B cell (primary cell): ENCODE measurements at regions not wholly inside any gene's neighbourhood (a gene's known extent, or its start where the extent isn't known, plus 50 kb on each side); places are given as distances from the start of the nearest gene placed in this dataset.
A peak's percentile ranks its signal among the peaks of the same experiment; 100 is the strongest.

Experiments
- ATAC-seq: fragments of 200-7000 bp; cut with Tn5 transposase; one replicate; pipeline ENCODE4 v1.10.0; 2021; ENCODE audit warnings: low read depth, mild to moderate bottlenecking, moderate number of reproducible peaks, moderate library complexity
- CTCF ChIA-PET: fragments of 350-600 bp; sonication (Branson Sonifier 250); formaldehyde crosslinking; loops from one replicate; lab custom pipeline; 2021; ENCODE audit warnings: antibody characterized with exemption, inconsistent platforms; lab: Charles Lee
- POLR2A ChIA-PET: fragments of 350-600 bp; sonication (Branson Sonifier 250); formaldehyde crosslinking; loops from one replicate; lab custom pipeline; 2021; ENCODE audit warnings: antibody characterized with exemption; lab: Charles Lee
- DNase-seq: peaks from one replicate; pipeline ENCODE4 v3.0.0; 2013
- H2AFZ ChIP-seq: 2 replicates; pipeline ENCODE4 v1.6.1; 2012; ENCODE audit warnings: mild to moderate bottlenecking, low read depth, low read length; ENCODE audit not compliant: insufficient read depth, poor library complexity, severe bottlenecking
- H3K27ac ChIP-seq, 2 donors: 1 replicate in 1 of 2; 2 replicates in 1 of 2; pipeline ENCODE4 v1.5.1; 2012 to 2013; ENCODE audit warnings: low read length in 2 of 2, mild to moderate bottlenecking in 2 of 2, moderate library complexity in 1 of 2
- H3K27me3 ChIP-seq, 4 experiments: fragments of 200-600 bp in 1 of 4; sonication (generic) in 1 of 4; replicated peaks in 1 of 4; 1 replicate in 2 of 4; 2 replicates in 2 of 4; pipeline versions ENCODE4 v1.6.1 to v1.7.0; 2013 to 2016; ENCODE audit warnings: low read length in 3 of 4, mild to moderate bottlenecking in 2 of 4, mixed read lengths in 1 of 4, moderate library complexity in 1 of 4; ENCODE audit not compliant: insufficient read depth in 4 of 4, control insufficient read depth in 3 of 4; ENCODE audit errors: control extremely low read depth in 1 of 4
- H3K36me3 ChIP-seq, 2 experiments: replicated peaks in 1 of 2; 1 replicate in 1 of 2; 2 replicates in 1 of 2; pipeline versions ENCODE4 v1.6.1 to v1.7.1; 2013; ENCODE audit warnings: low read length in 1 of 2; ENCODE audit not compliant: insufficient read depth in 2 of 2, control insufficient read depth in 1 of 2; ENCODE audit errors: control extremely low read depth in 1 of 2, extremely low read depth in 1 of 2
- H3K4me1 ChIP-seq, 2 donors: fragments of 200-600 bp in 1 of 2; sonication (generic) in 1 of 2; 1 replicate in 1 of 2; 2 replicates in 1 of 2; pipeline versions ENCODE4 v1.5.1 to v1.6.1; 2013 to 2017; ENCODE audit warnings: low read length in 2 of 2; ENCODE audit not compliant: control insufficient read depth in 2 of 2, insufficient read depth in 2 of 2
- H3K4me2 ChIP-seq: replicated peaks from 2 replicates; pipeline ENCODE3; 2012; ENCODE audit warnings: mild to moderate bottlenecking, low read depth, low read length; ENCODE audit not compliant: poor library complexity, severe bottlenecking
- H3K4me3 ChIP-seq, 5 experiments: fragments of 200-600 bp in 1 of 5; sonication (generic) in 1 of 5; 1 replicate in 3 of 5; 2 replicates in 2 of 5; pipeline versions ENCODE4 v1.5.1 to v1.7.0; 2011 to 2016; ENCODE audit warnings: low read length in 4 of 5, mild to moderate bottlenecking in 4 of 5, low read depth in 2 of 5, control low read depth in 1 of 5, moderate library complexity in 1 of 5; ENCODE audit not compliant: insufficient read depth in 1 of 5; ENCODE audit errors: control extremely low read depth in 1 of 5, extremely low read depth in 1 of 5
- H3K79me2 ChIP-seq: fragments of 200-600 bp; sonication (generic); one replicate; pipeline ENCODE4 v1.6.0; 2016; ENCODE audit warnings: low read length; ENCODE audit not compliant: control insufficient read depth, insufficient read depth
- H3K9ac ChIP-seq: fragments of 200-600 bp; sonication (generic); 2 replicates; pipeline ENCODE4 v1.6.1; 2017; ENCODE audit warnings: mild to moderate bottlenecking, low read length, moderate library complexity
- H3K9me3 ChIP-seq, 3 donors: one replicate each; pipeline versions ENCODE4 v1.6.1 to v1.7.1; 2013; ENCODE audit warnings: low read length in 2 of 3; ENCODE audit not compliant: control insufficient read depth in 2 of 3, insufficient read depth in 1 of 3; ENCODE audit errors: control extremely low read depth in 1 of 3
- H4K20me1 ChIP-seq: 2 replicates; pipeline ENCODE4 v1.6.0; 2012; ENCODE audit warnings: mild to moderate bottlenecking, low read length; ENCODE audit not compliant: insufficient read depth, control insufficient read depth, poor library complexity, severe bottlenecking
- H3K27ac Mint-ChIP-seq: one replicate; pipeline ENCODE4 v1.8.0; 2021; ENCODE audit warnings: mixed read lengths
- H3K27me3 Mint-ChIP-seq: one replicate; pipeline ENCODE4 v1.8.0; 2021; ENCODE audit warnings: mixed read lengths
- H3K4me1 Mint-ChIP-seq: one replicate; pipeline ENCODE4 v1.8.0; 2021; ENCODE audit warnings: mixed read lengths
- H3K4me3 Mint-ChIP-seq: one replicate; pipeline ENCODE4 v1.8.0; 2021; ENCODE audit warnings: mixed read lengths
- H3K9me3 Mint-ChIP-seq: one replicate; pipeline ENCODE4 v1.8.0; 2022; ENCODE audit warnings: mixed read lengths; ENCODE audit not compliant: insufficient read depth
- CTCF ChIP-seq: fragments of 200-600 bp; IDR thresholded peaks from one replicate; pipeline ENCODE4 v1.8.0; 2022; ENCODE audit warnings: antibody characterized with exemption, mild to moderate bottlenecking
- EZH2 ChIP-seq: IDR thresholded peaks from 2 replicates; pipeline ENCODE4 v1.6.1; 2012; ENCODE audit warnings: borderline replicate concordance, low read depth, mild to moderate bottlenecking, moderate library complexity, low read length; ENCODE audit not compliant: insufficient read depth, poor library complexity, severe bottlenecking
- WGBS: methylation state at CpG from one replicate; pipeline ENCODE4 v1.1.5; 2013; ENCODE audit warnings: missing lambda C conversion rate; ENCODE audit not compliant: insufficient coverage; 5-methylcytosine and 5-hydroxymethylcytosine counted together
- intact Hi-C: fragments of 100-400 bp; cut with micrococcal nuclease; formaldehyde crosslinking; loops from one replicate; pipeline ENCODE4 v1.10.0; 2022

GRCh38 chr6:113287396-113287795, 569.7 kb upstream of the MARCKS start:
- H3K27ac Mint-ChIP-seq, result no peak overlapping the region
- no peaks in the 10 kb centered on the region for H3K79me2 ChIP-seq

DNA sequence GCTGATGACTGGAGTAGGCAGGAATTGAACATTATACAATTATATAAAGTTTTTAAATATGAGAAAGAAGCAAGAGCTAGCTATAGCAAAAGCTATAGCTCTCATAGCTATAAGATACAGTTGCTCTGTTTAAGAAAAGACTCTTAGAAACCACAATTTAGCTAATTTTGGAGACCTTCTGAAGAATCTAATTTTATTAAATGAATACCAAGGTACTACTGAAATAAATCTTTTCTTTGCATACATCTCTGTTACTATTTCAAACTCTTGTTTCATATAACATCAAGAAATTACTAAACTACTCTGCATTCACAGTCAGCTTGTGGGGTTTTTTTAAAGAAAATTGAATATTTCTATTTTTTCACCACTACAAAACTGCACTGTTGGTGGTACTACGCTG, 568.7 kb upstream of the MARCKS start:
- H3K4me2 ChIP-seq, result no peak overlapping the region
- intact Hi-C loops, result no loop called here
- H3K4me1 ChIP-seq, result peaks cover 0 to 3% of the 10 kb centered on the region in 2 donors
- H2AFZ ChIP-seq, result no peak overlapping the region
- Mint-ChIP-seq H3K9me3 (peaks cover 2% of the 10 kb centered on the region), H3K4me1 (peaks cover 6% of the 10 kb centered on the region), H3K27ac (no peak overlapping the region), H3K4me3 (no peak overlapping the region), H3K27me3 (peaks cover 10% of the 10 kb centered on the region)
- CTCF ChIA-PET, result no interaction called here
- ATAC-seq, result no peak
- no peaks in the 10 kb centered on the region for H4K20me1 ChIP-seq
- peaks cover 0 to 4% (median 0%) of the 10 kb centered on the region in 3 donors for H3K9me3 ChIP-seq
- DNase-seq, result no peak
- no peak overlapping the region for H3K9ac ChIP-seq
- H3K36me3 ChIP-seq, result no peaks in the 10 kb centered on the region
- no peak overlapping the region for H3K27ac ChIP-seq
- H3K27me3 ChIP-seq, result no peaks in the 10 kb centered on the region
- H3K79me2 ChIP-seq, result no peaks in the 10 kb centered on the region
- TF ChIP-seq CTCF, result no peak
- no peak overlapping the region for H3K4me3 ChIP-seq
- POLR2A ChIA-PET, result no interaction called here
- no CpG with 5 or more reads among the region's 1 CpG for WGBS

More at GRCh38 chr6:113287396-113287795, 569.7 kb upstream of the MARCKS start:
- Histone ChIP-seq H3K27ac (no peak overlapping the region), H3K9ac (no peak overlapping the region), H3K9me3 (peaks cover 0 to 4% (median 0%) of the 10 kb centered on the region in 3 donors), H2AFZ (peak overlapping the region; percentile 3), H3K27me3 (no peaks in the 10 kb centered on the region), H3K4me1 (peaks cover 0 to 3% of the 10 kb centered on the region in 2 donors), H4K20me1 (no peaks in the 10 kb centered on the region), H3K4me3 (no peak overlapping the region), H3K36me3 (no peaks in the 10 kb centered on the region), H3K4me2 (no peak overlapping the region)
- Mint-ChIP-seq H3K4me3 (no peak overlapping the region), H3K27me3 (peaks cover 10% of the 10 kb centered on the region), H3K9me3 (peaks cover 2% of the 10 kb centered on the region), H3K4me1 (peaks cover 6% of the 10 kb centered on the region)
- TF ChIP-seq CTCF, result no peak
- no peak for TF ChIP-seq EZH2
- intact Hi-C loops, result no loop called here
- ChIA-PET POLR2A (no interaction called here), CTCF (interaction anchor here (1.7 kb wide), 1 partner anchor 19 kb away, joined by 5 read pairs; no protein-coding TSS in a partner anchor)
- peak; percentile 12 for DNase-seq
- no peak for ATAC-seq
- 33% methylated on average over 1 of the region's 2 CpGs for WGBS
